ENCODE measurements at regions not wholly inside any gene's neighbourhood (a gene's known extent, or its start where the extent isn't known, plus 50 kb on each side); places are given as distances from the start of the nearest gene placed in this dataset.

DNA sequence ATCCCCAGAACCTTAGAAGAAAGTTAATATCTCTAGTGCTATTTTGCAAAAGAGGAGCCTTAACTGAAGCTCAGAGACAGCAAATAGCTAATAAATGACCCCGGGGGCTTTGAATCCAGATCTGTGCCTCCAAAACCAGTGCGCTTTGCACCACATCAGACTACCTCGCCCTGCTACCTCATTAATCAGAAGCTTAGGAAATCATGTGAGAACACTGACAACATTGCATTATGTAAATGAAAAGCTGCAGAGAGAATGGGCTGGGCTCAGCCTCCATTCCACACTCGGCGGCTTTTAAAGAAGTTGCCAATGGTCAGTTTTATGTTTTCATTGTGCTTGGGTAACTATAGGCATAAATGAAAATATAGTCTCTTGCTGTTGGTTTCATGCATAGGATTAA lies 54.0 kb upstream of the STMND1 start:
- DNase-seq = no peak

DNA sequence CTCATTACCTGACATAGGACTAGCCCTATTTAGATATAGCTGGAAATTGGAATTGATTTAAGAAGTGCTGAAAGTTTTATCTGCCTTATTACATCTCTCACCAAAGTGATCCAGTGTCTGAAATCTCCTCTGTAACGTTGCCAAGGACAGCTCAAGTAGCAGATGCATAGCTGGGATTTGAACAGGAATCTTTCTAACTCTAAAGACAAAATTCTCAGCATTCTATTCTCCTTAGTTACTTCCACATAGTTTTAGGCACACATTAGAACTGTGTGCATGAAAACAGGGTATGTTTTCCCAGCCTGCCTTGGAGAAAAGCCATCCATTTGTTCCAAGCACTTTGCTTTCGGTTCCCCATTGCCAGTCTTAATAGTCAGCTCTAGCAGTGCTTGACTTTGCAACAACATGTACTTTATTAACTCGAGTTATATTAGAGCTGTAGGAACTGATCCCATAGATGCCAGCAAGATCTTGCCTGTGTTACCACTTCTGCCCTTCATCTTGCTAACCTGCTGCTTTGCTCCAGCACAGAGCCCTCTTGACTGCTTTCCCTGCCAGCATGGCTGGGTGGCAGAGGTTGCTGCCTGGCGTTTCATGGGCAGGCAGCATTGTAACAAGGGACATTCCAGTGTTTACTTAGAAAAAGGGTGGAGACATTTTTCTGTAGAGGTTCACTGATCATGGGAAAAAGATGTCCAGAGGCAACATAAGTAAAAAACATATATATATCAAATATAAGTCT lies 56.1 kb upstream of the STMND1 start:
- no peak for DNase-seq

DNA sequence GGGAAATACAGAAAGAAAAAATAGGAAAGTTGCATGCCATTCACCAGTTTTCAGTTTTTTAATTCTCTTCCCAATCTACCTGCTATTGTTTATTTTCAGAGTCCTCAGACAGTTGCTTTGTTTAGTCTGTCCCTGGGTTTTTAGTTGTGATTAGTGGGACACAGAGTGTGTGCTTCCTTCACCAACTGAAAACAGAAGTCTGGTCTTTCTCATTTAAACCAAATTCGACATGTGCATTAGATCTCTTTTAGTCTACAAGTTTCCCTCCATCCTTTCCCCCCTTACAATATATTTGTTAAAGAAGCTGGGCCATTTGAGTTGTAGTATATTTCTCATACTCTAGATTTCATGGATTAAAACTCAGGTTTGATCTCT lies 58.7 kb upstream of the STMND1 start:
- DNase-seq = no peak

DNA sequence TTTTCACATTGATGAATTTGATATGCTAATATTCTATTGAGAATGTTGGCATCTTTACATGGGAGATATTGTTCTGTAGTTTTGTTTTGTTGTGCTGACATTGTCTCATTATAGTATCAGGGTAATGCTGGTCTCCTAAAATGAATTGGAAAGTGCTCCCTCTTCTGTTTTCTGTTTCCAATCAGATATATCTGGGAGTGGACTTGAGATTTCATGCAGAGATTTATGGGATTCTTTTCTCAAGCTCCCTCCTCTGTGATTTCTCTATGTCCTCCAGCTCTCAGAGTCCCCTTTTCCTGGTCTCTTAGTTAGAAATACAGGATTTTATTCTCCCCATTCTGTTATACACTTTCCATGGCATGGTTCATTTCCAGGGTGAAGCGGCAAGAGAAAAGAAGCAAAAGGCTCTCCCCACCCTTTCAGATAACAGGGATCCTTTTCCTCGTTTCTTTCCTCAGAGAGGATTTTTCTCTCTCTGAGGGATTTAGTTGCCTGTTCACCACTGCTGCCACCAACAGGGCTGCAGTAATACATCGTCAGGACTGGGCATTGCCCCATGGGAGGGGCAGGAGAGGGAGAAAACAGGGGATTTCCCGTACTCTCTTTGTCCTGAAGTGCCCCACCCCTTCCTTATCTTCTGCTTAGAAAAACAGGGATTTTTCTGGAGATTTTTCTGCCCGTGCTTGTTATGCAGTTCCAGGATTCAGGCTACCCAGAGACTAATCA lies 59.3 kb upstream of the STMND1 start:
- no peak for DNase-seq

DNA sequence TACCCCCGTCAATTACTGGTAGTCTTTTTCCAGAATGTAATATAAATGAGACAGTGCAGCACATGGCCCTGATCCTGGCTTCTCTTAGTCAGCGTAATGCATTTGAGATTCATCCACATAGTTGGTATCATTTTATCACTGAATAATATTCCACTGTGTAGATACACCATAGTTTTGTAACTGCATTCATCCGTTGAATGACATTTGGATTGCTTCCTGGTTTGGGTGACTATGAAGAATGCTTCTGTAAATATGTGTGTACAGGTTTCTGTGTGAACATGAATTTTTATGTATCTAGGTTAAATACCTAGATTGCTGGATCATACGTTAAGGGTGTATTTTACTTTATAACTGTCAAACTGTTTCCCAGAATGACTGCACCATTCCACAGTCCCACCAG lies 62.6 kb upstream of the STMND1 start:
- DNase-seq = no peak

DNA sequence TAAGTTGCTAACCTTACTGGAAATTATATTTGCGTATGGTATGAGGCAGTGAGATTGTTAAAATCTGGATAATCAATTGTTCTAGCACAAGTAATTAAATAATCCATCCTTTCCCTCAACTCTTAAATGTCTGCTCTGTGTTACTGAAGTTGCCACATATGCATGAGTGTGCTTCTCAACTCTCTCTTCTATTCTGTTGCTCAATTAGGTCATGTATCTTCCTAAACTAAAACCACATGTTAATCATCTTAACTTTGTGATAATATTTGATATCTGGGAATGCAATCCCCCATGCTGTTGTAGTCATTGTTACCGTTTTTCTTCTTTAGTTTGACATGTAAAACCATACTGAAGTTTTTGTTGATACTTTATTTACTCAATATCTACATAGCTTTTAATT lies 63.5 kb upstream of the STMND1 start:
- no peak for DNase-seq

DNA sequence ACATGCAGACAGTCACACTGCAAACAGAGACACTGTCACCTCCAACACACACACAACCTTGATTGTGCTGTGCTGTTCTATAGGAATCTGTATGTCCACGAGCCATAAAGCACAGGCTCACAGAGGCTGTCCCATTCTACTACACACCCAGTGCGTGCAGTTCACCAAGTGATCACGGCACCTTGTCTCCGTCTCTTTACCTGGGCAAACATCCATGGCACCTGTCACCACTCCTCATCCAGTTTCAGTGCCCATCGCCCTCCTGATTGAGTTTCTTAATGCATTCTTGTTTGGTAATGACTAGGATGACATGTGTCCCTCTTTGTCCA lies 65.8 kb upstream of the STMND1 start:
- no peak for DNase-seq

DNA sequence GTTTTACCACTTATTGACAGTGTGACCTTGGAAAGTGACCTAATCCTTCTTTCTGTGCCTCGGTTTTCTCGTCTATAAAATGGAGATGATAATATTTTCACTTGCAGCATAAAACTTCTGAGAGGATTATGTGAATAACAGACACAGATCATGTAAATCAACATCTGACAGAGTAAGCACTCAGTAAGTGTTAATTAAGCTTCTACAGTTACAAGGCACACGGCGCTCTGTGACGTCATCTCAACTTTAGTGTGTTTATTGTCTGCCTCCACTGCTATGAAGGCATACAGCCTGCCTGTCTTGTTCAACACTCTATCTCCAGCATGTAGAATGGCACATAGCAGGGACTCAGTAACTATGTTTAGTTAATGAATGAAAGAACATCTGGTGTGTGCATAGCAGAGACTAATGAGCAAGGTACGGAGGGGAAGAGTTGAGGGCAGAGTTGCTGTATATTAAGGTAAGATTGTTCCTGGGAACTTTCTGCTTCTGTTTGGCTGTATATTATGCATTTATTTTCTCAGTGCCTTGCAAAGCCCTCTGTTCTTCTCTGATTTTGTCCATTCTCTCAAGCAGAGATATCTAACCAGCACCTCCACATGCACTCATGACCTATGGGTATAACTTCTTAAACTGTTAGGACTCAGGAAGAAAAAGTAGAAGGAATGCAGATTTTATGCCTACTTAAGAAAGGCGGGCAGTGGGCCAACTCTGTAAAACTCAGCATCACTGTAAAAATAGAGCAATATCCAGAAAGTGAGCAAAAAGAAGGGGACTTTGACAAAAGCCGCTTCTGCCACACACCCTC lies 66.4 kb upstream of the STMND1 start:
- no peak for DNase-seq

DNA sequence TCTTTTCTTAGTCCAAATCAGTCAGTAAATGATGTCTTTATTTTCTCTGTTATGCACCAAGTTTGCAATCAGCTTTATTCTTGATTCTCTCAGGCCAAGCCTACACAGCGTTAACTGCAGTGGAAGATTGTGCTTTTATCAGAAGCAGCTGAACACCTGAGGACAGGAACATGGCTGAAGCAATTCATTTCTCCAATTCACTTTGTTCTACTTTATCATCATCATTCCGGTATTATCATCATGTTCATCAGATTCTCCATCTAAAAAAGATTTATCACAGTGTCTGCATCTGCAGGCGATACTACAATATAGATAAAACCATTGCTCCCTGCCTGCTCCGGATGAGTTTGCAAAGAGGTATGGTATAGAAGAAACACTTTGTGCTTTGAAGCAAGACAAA lies 68.1 kb upstream of the STMND1 start:
- DNase-seq = no peak

DNA sequence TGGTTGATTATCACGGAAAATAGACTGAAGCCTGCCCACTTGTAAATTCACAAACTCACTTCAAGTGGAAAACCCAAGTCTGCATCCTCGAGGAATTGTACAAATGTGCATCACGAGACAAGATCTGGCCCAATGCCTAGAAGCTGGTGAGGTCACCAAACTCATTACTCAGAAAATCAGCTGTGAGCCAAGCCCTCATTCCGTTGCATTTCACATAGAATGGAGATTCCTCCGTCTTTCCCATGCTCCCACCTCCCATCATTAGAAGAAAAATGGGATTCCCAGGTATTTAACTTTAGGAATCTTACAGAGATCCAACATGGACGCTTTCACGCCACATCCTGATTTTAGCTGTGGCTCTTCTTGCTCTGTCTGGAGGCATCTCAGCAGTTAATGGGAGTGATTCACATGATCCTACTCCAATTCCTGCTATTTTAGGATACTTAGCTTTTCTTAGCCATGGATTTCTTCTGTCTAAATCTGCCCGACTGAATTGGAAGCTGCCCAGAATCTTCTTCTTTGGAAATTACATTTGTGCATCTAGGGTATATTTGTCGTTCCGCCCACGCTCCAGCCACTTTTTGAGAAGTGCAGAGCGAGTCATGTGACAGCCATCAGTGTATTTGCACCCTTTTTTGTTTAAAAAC lies 68.7 kb upstream of the STMND1 start:
- DNase-seq = no peak

DNA sequence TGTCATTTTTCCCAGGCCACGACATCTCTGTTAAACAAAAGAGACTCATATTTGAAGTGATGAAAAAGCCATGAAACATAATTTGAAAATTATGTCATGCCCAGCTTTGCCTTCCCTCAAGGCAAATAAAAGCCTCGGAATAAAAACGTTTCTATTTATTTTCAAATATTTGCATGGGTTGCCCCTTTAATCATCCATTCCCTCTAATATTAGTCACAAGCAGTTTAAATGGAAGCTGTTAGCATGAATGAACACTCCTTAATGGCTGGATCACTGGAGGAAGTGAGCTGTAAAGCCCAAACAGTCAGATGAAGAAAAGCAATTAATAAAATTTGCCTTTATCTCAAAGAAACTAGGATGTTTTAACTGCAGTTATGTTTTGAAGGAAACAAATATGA lies 69.3 kb upstream of the STMND1 start:
- DNase-seq = no peak

DNA sequence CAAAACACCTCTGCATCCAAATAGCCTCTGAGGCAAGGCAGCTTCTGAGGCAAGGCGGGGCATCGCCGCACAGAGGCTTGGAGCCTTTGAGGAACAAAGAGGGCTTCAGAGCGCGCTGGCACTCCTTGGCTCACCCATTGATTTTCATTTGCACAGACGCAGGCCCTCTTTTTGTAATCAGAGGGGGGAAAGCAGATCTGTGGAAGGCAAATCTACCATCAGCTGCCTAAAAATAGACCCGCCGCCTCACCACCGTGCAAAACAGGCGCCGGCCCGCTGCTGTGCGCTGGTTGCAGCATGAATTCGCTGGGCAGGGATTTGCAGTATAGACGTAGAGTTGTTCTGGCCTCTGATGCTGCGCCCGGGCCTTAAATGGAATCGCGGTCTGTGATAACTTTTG lies 69.9 kb upstream of the STMND1 start:
- DNase-seq = no peak

DNA sequence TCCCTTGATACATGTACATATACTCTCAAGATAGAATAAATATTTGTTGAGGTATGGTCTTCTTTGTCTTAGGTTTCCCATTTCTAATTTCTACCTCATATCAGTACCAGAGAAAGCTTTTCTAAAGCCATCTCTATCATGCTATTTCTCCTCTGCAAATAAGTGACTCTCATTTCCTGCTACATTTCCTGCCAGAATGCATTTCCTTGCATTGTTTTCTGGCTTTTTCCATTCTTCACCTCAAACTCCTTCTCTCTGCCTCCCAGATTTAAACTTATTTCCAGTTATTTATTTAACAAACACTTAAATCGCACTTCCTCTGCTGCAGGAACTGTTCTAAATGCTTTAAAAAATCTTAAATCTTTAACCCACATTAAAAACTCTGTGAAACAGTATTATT lies 74.4 kb upstream of the STMND1 start:
- no peak for DNase-seq

DNA sequence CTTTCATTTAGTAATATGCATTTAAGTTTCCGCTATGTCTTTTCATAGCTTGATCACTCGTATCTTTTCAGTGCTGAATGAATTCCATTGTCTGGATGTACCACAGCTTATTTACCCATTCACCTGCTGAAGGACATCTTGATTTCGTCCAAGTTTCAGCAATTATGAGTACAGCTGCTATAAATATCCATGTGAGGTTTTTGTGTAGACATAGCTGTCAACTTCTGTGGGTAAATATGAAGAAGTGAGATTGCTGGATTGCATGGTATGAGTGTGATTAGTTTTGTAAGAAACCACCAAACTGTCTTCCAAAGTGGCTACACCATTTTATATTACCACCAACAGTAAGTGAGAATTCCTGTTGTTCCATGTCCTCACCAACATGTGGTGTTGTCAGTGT lies 79.2 kb upstream of the STMND1 start:
- no peak for DNase-seq

DNA sequence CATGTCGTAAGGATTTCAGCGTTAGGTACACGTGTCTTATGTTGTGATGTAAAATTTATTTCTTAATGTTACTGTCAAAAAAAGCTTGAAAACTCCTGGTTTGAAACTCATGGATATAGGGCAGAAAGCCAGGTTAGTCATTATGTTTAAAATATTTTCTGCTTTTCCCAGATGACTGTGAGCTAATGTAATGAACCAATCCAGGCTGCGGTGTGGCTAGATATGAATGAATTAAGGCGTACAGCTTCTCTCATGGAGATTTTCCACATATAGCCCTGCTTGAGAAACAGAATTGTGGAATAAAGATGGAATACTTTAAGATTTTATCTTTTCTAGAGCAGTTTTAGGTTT lies 80.3 kb upstream of the STMND1 start:
- no peak for DNase-seq

DNA sequence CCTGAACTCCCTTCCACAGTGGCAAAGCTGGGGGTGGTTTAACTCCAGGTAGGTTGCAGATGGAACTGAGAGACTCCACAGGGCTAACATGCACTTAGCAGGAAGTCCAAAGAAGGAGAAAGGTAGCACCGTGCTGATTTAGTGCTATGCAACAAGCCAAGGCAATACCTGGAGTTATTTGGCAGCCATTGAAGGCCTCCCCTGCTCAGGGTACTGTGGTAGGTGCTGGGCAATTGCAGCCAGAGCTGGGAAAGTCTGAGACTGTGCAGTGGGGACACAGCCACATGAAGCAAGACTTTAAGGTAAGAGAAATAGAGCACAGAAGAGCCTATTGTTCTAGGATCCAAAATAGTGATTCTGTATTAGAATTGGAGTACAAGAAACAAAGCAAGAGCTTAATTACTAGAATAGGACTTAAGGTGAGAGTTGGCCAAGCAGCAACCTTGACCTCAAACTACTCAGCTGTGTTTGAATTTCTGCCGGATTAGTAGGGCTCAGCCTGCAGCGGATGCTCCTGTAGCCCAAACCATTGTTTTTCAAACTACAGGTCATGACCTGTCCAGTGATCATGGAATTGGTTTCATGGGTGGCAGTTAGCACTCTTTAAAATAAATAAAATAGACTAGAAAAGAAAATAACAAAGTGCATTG lies 80.8 kb upstream of the STMND1 start:
- no peak for DNase-seq

DNA sequence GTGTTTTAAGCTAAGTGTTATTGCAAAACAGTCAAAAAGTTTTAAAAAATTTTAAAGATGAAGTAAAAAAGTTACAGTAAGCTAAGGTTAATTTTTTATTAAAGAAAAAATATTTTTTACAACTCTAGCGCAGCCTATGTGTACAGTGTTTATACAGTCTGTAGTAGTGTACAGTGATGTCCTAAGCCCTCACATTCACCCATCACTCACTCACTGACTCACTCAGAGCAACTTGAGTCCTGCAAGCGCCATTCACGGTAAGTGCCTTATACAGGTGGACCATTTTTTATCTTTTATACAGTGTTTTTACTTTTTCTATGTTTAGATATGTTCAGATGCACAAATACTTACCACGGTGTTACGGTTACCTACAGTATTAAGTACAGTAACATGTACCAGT lies 83.4 kb upstream of the STMND1 start:
- DNase-seq = no peak

DNA sequence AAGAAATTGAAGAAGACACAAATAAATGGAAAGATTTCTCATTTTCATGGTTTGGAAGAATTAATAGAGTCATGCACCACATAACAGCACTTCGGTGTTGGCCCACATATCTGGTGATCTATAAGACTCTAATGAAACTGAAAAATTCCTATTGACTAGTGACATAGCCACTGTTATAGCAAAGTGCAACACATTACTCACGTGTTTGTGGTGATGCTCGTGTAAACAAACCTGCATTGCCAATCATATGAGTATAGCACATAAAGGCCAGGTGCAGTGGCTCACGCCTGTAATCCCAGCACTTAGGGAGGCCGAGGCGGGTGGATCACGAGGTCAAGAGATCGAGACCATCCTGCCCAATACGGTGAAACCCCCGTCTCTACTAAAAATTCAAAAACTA lies 84.4 kb upstream of the STMND1 start:
- DNase-seq = no peak

DNA sequence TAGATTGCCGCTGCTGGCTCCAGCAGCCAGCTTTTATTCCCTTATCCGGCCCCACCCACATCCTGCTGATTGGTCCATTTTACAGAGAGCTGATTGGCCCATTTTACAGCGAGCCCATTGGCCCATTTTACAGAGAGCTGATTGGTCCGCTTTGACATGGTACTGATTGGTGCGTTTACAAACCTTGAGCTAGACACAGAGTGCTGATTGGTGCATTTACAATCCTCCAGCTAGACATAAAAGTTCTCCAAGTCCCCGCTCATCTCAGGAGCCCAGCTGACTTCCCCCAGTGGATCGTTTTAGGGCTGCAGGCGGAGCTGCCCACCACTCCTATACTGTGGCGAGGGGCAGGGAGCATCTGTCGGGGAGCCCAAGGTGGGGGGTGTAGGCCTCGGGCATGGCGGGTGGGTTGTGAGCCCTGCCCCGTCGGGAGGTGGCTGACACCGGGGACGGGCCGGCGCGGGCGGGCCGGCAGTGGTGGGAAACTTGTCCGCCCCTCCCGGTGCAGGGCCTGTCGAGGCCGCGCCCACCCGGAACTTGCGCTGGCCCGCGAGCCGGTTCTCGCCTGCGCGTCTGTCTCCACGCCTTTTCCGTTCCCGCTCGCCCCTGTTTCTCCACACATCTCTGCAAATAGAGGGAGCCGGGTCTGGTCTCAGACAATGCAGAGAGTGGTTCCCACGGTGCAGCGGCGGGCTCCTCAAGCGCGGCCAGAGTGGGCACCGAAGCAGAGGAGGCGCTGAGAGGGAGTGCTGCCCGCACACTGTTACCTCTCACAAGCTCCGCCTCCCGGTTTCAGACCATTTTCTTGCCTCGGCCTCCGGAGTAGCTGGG lies 86.1 kb upstream of the STMND1 start:
- peak; percentile 63 to 73 for DNase-seq

DNA sequence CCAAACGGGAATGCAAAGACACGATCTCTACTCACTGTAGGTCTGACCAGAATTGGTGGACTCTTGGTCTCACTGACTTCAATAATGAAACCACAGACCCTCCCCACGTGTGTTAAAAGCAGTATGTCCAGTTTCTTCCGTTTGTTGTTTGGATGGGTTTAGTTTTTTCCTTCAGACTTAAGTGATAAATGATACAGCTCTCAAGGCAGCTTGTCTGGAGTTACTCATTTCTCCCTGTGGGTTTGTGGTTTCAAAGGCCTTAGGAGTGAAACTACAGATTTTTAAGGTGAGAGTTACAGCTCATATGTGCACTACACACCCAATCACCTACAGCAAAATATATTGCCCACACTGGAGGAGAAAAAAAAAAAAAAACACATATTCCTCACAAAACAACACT lies 86.7 kb upstream of the STMND1 start:
- DNase-seq = no peak

DNA sequence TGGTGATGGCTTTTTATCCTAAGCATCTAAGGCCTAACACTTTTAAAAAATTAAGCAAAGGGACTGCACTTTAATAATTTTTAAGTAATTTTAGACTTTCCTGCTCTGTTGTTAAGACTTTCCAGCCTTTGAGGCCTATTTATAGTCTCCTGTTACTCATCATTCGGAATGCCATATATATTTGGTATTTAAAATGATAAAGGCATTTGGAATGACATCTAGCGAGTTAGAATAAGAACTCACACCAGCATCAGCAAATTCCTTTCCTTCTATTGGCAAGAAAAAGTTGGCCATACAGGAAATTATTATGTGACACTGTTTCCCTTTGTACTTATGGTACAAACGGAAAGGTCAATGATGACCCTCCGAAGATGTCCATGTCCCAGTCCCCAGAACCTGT lies 88.1 kb upstream of the STMND1 start:
- no peak for DNase-seq

Measured in CD4-positive, alpha-beta T cell treated with Interleukin-1 beta for 1 hour (primary cell).